HEK293 (cell line): ENCODE measurements at regions not wholly inside any gene's neighbourhood (a gene's known extent, or its start where the extent isn't known, plus 50 kb on each side); places are given as distances from the start of the nearest gene placed in this dataset.

Experiments
- CTCF ChIA-PET: fragments of 350-600 bp; formaldehyde crosslinking; extraction: SDS; loops from one replicate; lab custom pipeline; 2021; ENCODE audit warnings: antibody characterized with exemption; lab: Yijun Ruan, JAX
- POLR2A ChIA-PET: fragments of 300-600 bp; formaldehyde crosslinking; extraction: SDS; loops from one replicate; lab custom pipeline; 2020; ENCODE audit warnings: antibody characterized with exemption, inconsistent platforms; lab: Yijun Ruan, JAX
- H3K27ac ChIP-seq: fragments of 200-500 bp; sonication (Bioruptor generic); 2 replicates; pipeline ENCODE4 v1.5.1; 2014; ENCODE audit warnings: low read depth, low read length, control low read depth, inconsistent platforms; ENCODE audit errors: extremely low read depth
- H3K36me3 ChIP-seq, 2 experiments: fragments of 200-500 bp in 1 of 2; sonication (Bioruptor generic) in 1 of 2; 1 replicate in 1 of 2; 2 replicates in 1 of 2; pipeline ENCODE4 v1.5.1; 2014 to 2017; ENCODE audit warnings: inconsistent platforms in 2 of 2, low read length in 2 of 2; ENCODE audit not compliant: control insufficient read depth in 2 of 2, insufficient read depth in 1 of 2
- H3K4me1 ChIP-seq: fragments of 200-500 bp; sonication (Bioruptor generic); 2 replicates; pipeline ENCODE4 v1.5.1; 2014; ENCODE audit warnings: mild to moderate bottlenecking, low read length, inconsistent platforms; ENCODE audit not compliant: control insufficient read depth, insufficient read depth
- H3K4me3 ChIP-seq: 2 replicates; pipeline ENCODE4 v1.5.1; 2011; ENCODE audit warnings: low read depth, mild to moderate bottlenecking, control low read depth, low read length, moderate library complexity
- H3K9me3 ChIP-seq: fragments of 200-500 bp; sonication (Bioruptor generic); 2 replicates; pipeline ENCODE4 v1.5.1; 2014; ENCODE audit warnings: low read depth, low read length, inconsistent platforms; ENCODE audit not compliant: control insufficient read depth, insufficient read depth
- HOXC10 ChIP-seq: sonication (generic); formaldehyde crosslinking; IDR thresholded peaks from 2 replicates; pipeline ENCODE4 v1.8.1; 2023; ENCODE audit warnings: mild to moderate bottlenecking, missing genetic modification reagents
- KLF9 ChIP-seq: fragments of 450-650 bp; formaldehyde crosslinking; IDR thresholded peaks from 2 replicates; pipeline ENCODE4 v1.5.1; 2016; ENCODE audit warnings: missing biosample characterization, missing genetic modification characterization, low read depth
- MEIS1 ChIP-seq: sonication (generic); formaldehyde crosslinking; IDR thresholded peaks from 2 replicates; pipeline ENCODE4 v1.8.1; 2022; ENCODE audit warnings: missing genetic modification reagents, mild to moderate bottlenecking, borderline replicate concordance
- PATZ1 ChIP-seq: fragments of 450-650 bp; formaldehyde crosslinking; IDR thresholded peaks from 2 replicates; pipeline ENCODE4 v1.5.1; 2016; ENCODE audit warnings: missing biosample characterization, missing genetic modification characterization
- SP7 ChIP-seq: fragments of 450-650 bp; formaldehyde crosslinking; IDR thresholded peaks from 2 replicates; pipeline ENCODE4 v1.5.1; 2016; ENCODE audit warnings: missing biosample characterization, missing genetic modification characterization
- TRIM28 ChIP-seq: IDR thresholded peaks from 2 replicates; pipeline ENCODE4 v1.6.1; 2011; ENCODE audit warnings: low read length, control low read depth, borderline replicate concordance
- ZBTB20 ChIP-seq: fragments of 450-650 bp; formaldehyde crosslinking; IDR thresholded peaks from 2 replicates; pipeline ENCODE4 v1.5.1; 2016; ENCODE audit warnings: missing biosample characterization, missing genetic modification characterization
- ZNF2 ChIP-seq: fragments of 450-650 bp; formaldehyde crosslinking; IDR thresholded peaks from 2 replicates; pipeline ENCODE4 v1.5.1; 2016; ENCODE audit warnings: missing biosample characterization, missing genetic modification characterization
- ZNF23 ChIP-seq: fragments of 450-650 bp; formaldehyde crosslinking; IDR thresholded peaks from 2 replicates; pipeline ENCODE4 v1.5.1; 2016; ENCODE audit warnings: missing biosample characterization, missing genetic modification characterization, borderline replicate concordance
- ZNF248 ChIP-seq: fragments of 450-650 bp; formaldehyde crosslinking; IDR thresholded peaks from 2 replicates; pipeline ENCODE4 v1.5.1; 2017; ENCODE audit warnings: missing biosample characterization, missing genetic modification characterization
- ZNF274 ChIP-seq, 2 experiments: fragments of 200-500 bp in 1 of 2; fragments of 450-650 bp in 1 of 2; sonication (Bioruptor generic) in 1 of 2; formaldehyde crosslinking in 1 of 2; IDR thresholded peaks; 2 replicates each; pipeline versions ENCODE4 v1.5.1 to v1.6.1; 2014 to 2016; ENCODE audit warnings: borderline replicate concordance in 1 of 2, inconsistent platforms in 1 of 2, low read length in 1 of 2, missing biosample characterization in 1 of 2, missing genetic modification characterization in 1 of 2
- ZNF292 ChIP-seq: fragments of 450-650 bp; formaldehyde crosslinking; IDR thresholded peaks from 2 replicates; pipeline ENCODE4 v1.5.1; 2016; ENCODE audit warnings: low read depth, missing biosample characterization, missing genetic modification characterization, borderline replicate concordance
- ZNF394 ChIP-seq: fragments of 450-650 bp; formaldehyde crosslinking; IDR thresholded peaks from 2 replicates; pipeline ENCODE4 v1.5.1; 2016; ENCODE audit warnings: missing biosample characterization, missing genetic modification characterization, mild to moderate bottlenecking, moderate library complexity, borderline replicate concordance
- ZNF416 ChIP-seq: fragments of 450-650 bp; formaldehyde crosslinking; IDR thresholded peaks from 2 replicates; pipeline ENCODE4 v1.5.1; 2016; ENCODE audit warnings: missing biosample characterization, missing genetic modification characterization
- ZNF549 ChIP-seq: fragments of 450-650 bp; IDR thresholded peaks from 2 replicates; pipeline ENCODE4 v1.5.1; 2018; ENCODE audit warnings: missing biosample characterization, missing genetic modification characterization, mild to moderate bottlenecking, inconsistent platforms, moderate library complexity
- ZNF626 ChIP-seq: fragments of 450-650 bp; sonication (Bioruptor Pico); formaldehyde crosslinking; IDR thresholded peaks from 2 replicates; pipeline ENCODE4 v1.5.1; 2018; ENCODE audit warnings: missing biosample characterization, missing genetic modification characterization, inconsistent platforms
- ZNF629 ChIP-seq: fragments of 450-650 bp; formaldehyde crosslinking; IDR thresholded peaks from 2 replicates; pipeline ENCODE4 v1.5.1; 2017; ENCODE audit warnings: missing biosample characterization, missing genetic modification characterization
- ZNF654 ChIP-seq: fragments of 450-650 bp; formaldehyde crosslinking; IDR thresholded peaks from 2 replicates; pipeline ENCODE4 v1.5.1; 2016; ENCODE audit warnings: low read depth, missing biosample characterization, missing genetic modification characterization
- ZNF664 ChIP-seq: fragments of 450-650 bp; formaldehyde crosslinking; IDR thresholded peaks from 2 replicates; pipeline ENCODE4 v1.5.1; 2016; ENCODE audit warnings: missing biosample characterization, missing genetic modification characterization
- ZSCAN23 ChIP-seq: fragments of 450-650 bp; formaldehyde crosslinking; IDR thresholded peaks from 2 replicates; pipeline ENCODE4 v1.5.1; 2016; ENCODE audit warnings: missing biosample characterization, missing genetic modification characterization
- TF ChIP-seq, protein P1 (sequence below): fragments of 450-650 bp; formaldehyde crosslinking; IDR thresholded peaks from 2 replicates; pipeline ENCODE4 v1.5.1; 2016; ENCODE audit warnings: missing biosample characterization, missing genetic modification characterization
- TF ChIP-seq, protein P2 (sequence below): fragments of 450-650 bp; formaldehyde crosslinking; IDR thresholded peaks from 2 replicates; pipeline ENCODE4 v1.5.1; 2017; ENCODE audit warnings: missing biosample characterization, missing genetic modification characterization
- TF ChIP-seq, protein P3 (sequence below): fragments of 450-650 bp; formaldehyde crosslinking; IDR thresholded peaks from 2 replicates; pipeline ENCODE4 v1.5.0; 2017; ENCODE audit warnings: missing biosample characterization, missing genetic modification characterization, borderline replicate concordance
- TF ChIP-seq, protein P4 (sequence below): fragments of 450-650 bp; formaldehyde crosslinking; IDR thresholded peaks from 2 replicates; pipeline ENCODE4 v1.5.1; 2016; ENCODE audit warnings: missing biosample characterization, missing genetic modification characterization

- Histone ChIP-seq H3K4me3 (no peak overlapping the region), H3K27ac (no peak overlapping the region), H3K4me1 (no peaks in the 10 kb centered on the region), H3K9me3 (no peaks in the 10 kb centered on the region), H3K36me3 (no peaks in the 10 kb centered on the region)
- ChIA-PET POLR2A (interaction anchor here (0.6 kb wide), 1 partner anchor 44 kb away, joined by 3 read pairs; no protein-coding TSS in a partner anchor), CTCF (interaction anchor here (0.7 to 1.3 kb wide), 2 partner anchors 82 to 493 kb away, joined by 3 to 4 read pairs; no protein-coding TSS in a partner anchor)
- TF ChIP-seq, protein P1, sequence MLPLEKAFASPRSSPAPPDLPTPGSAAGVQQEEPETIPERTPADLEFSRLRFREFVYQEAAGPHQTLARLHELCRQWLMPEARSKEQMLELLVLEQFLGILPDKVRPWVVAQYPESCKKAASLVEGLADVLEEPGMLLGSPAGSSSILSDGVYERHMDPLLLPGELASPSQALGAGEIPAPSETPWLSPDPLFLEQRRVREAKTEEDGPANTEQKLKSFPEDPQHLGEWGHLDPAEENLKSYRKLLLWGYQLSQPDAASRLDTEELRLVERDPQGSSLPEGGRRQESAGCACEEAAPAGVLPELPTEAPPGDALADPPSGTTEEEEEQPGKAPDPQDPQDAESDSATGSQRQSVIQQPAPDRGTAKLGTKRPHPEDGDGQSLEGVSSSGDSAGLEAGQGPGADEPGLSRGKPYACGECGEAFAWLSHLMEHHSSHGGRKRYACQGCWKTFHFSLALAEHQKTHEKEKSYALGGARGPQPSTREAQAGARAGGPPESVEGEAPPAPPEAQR (tag by site-specific recombination), result no peak
- TF ChIP-seq ZNF629 (tag by site-specific recombination) (no peak), ZNF416 (no peak), ZNF292 (tag by site-specific recombination) (no peak), ZSCAN23 (no peak), ZNF248 (tag by site-specific recombination) (no peak)
- TF ChIP-seq, protein P2, sequence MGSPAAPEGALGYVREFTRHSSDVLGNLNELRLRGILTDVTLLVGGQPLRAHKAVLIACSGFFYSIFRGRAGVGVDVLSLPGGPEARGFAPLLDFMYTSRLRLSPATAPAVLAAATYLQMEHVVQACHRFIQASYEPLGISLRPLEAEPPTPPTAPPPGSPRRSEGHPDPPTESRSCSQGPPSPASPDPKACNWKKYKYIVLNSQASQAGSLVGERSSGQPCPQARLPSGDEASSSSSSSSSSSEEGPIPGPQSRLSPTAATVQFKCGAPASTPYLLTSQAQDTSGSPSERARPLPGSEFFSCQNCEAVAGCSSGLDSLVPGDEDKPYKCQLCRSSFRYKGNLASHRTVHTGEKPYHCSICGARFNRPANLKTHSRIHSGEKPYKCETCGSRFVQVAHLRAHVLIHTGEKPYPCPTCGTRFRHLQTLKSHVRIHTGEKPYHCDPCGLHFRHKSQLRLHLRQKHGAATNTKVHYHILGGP (tag by site-specific recombination), result no peak
Observed at GRCh38 chr17:62191390-62192361, 126.6 kb upstream of the MED13 start.

DNA sequence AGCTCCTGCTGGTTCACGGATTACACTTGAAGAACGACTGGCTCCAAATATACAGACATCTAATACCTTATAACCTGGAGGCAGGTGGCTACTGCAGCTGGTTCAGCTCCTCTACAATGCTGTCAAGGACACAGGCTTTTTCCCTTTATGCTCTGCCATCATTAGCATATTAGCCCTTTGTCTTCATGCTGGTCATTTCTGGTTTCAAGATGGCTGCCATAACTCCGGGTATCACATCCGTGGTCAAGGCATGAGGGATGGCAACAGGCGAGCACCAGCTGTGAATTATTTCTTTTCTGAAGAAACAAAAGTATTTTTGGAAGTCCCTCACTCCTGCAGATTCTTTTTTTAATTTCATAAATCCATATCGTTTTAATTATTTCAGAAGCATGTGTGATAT lies 124.3 kb upstream of the MED13 start:
- POLR2A ChIA-PET, result interaction anchor here (0.6 kb wide), 1 partner anchor 26 kb away, joined by 3 read pairs; no protein-coding TSS in a partner anchor
- Histone ChIP-seq H3K4me3 (no peak overlapping the region), H3K27ac (no peak overlapping the region), H3K9me3 (no peaks in the 10 kb centered on the region), H3K4me1 (no peaks in the 10 kb centered on the region), H3K36me3 (no peaks in the 10 kb centered on the region)
- TF ChIP-seq HOXC10 (CRISPR knock-in tag) (no peak), ZNF2 (tag by site-specific recombination) (no peak), KLF9 (tag by site-specific recombination) (no peak), TRIM28 (no peak), ZNF664 (tag by site-specific recombination) (no peak), ZNF654 (no peak), SP7 (tag by site-specific recombination) (no peak), ZNF23 (tag by site-specific recombination) (no peak), MEIS1 (no peak), ZNF549 (tag by site-specific recombination) (no peak), ZNF394 (no peak), ZNF274 (IDR thresholded peaks at IDR 0.05; ENCODE audit: low read length) (no peak), ZNF274 (tag by site-specific recombination; IDR thresholded peaks at IDR 0.05; ENCODE audit: borderline replicate concordance) (no peak), PATZ1 (tag by site-specific recombination) (no peak), ZBTB20 (tag by site-specific recombination) (no peak), ZNF626 (tag by site-specific recombination) (no peak)
- TF ChIP-seq, protein P3, sequence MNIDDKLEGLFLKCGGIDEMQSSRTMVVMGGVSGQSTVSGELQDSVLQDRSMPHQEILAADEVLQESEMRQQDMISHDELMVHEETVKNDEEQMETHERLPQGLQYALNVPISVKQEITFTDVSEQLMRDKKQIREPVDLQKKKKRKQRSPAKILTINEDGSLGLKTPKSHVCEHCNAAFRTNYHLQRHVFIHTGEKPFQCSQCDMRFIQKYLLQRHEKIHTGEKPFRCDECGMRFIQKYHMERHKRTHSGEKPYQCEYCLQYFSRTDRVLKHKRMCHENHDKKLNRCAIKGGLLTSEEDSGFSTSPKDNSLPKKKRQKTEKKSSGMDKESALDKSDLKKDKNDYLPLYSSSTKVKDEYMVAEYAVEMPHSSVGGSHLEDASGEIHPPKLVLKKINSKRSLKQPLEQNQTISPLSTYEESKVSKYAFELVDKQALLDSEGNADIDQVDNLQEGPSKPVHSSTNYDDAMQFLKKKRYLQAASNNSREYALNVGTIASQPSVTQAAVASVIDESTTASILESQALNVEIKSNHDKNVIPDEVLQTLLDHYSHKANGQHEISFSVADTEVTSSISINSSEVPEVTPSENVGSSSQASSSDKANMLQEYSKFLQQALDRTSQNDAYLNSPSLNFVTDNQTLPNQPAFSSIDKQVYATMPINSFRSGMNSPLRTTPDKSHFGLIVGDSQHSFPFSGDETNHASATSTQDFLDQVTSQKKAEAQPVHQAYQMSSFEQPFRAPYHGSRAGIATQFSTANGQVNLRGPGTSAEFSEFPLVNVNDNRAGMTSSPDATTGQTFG (tag by site-specific recombination), result no peak
- TF ChIP-seq, protein P4, sequence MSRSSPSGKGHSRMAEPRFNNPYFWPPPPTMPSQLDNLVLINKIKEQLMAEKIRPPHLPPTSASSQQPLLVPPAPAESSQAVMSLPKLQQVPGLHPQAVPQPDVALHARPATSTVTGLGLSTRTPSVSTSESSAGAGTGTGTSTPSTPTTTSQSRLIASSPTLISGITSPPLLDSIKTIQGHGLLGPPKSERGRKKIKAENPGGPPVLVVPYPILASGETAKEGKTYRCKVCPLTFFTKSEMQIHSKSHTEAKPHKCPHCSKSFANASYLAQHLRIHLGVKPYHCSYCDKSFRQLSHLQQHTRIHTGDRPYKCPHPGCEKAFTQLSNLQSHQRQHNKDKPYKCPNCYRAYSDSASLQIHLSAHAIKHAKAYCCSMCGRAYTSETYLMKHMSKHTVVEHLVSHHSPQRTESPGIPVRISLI (tag by site-specific recombination), result no peak
- CTCF ChIA-PET, result no interaction called here
